ENCODE measurements at regions not wholly inside any gene's neighbourhood (a gene's known extent, or its start where the extent isn't known, plus 50 kb on each side); places are given as distances from the start of the nearest gene placed in this dataset.
A peak's percentile ranks its signal among the peaks of the same experiment; 100 is the strongest.
"Not testable (repeated sequence)": the region's sequence is repeated elsewhere in the genome, so short reads cannot be mapped to it uniquely, and the experiment has no call there.

GRCh38 chr3:124057420-124057819 is 65.5 kb upstream of the ROPN1 start:
- DNase-seq (ENCODE audit: low read depth): no peak
- H3K4me3 ChIP-seq (ENCODE audit: low read depth, low read length): no peak overlapping the region
- TF ChIP-seq, protein P1, sequence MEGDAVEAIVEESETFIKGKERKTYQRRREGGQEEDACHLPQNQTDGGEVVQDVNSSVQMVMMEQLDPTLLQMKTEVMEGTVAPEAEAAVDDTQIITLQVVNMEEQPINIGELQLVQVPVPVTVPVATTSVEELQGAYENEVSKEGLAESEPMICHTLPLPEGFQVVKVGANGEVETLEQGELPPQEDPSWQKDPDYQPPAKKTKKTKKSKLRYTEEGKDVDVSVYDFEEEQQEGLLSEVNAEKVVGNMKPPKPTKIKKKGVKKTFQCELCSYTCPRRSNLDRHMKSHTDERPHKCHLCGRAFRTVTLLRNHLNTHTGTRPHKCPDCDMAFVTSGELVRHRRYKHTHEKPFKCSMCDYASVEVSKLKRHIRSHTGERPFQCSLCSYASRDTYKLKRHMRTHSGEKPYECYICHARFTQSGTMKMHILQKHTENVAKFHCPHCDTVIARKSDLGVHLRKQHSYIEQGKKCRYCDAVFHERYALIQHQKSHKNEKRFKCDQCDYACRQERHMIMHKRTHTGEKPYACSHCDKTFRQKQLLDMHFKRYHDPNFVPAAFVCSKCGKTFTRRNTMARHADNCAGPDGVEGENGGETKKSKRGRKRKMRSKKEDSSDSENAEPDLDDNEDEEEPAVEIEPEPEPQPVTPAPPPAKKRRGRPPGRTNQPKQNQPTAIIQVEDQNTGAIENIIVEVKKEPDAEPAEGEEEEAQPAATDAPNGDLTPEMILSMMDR (IDR thresholded peaks at IDR 0.05; ENCODE audit: insufficient read depth, low read depth, low read length): no peak

- H3K4me3 ChIP-seq (ENCODE audit: low read depth, low read length): no peak overlapping the region
- no peak for DNase-seq (ENCODE audit: low read depth)
- TF ChIP-seq, protein P1 (IDR thresholded peaks at IDR 0.05; ENCODE audit: insufficient read depth, low read depth, low read length): no peak
Observed at GRCh38 chr3:124059580-124059979, 67.7 kb upstream of the ROPN1 start.

DNA sequence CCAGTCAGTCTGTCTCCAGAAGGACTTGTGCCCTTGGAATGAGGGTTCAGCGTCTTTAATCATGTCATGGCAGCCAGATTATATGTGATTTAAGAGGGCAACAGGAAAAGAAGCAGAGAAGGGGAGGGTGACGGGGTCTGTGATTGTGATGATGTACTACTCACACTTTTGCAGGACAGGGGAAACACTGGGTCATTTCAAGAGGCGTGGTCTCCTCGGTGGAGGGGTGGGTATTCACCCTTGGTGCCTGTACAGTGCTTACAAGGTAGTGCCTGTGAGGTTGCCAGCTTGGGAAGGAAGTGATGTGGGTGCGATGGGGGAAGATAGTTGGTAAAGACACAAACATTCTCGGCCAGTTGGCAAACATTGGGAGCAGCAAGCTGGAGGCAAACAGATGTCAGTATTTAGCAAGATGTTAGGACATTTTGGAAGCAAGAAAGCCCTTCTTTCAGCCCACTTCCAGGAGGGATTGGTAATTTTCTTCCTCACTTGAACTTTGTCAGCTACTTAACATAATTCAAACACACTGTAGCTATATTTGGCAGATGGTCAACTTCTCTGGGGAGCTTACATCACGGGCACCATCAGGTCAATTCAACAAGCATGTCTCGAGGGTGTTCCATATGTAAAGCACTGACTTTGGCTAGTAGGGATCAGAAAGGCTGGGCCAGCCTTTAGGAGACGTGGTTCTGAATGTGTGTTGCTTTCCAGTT is 71.4 kb upstream of the ROPN1 start:
- no peak overlapping the region for H3K4me3 ChIP-seq (ENCODE audit: low read depth, low read length)
- peak; percentile 38 for DNase-seq (ENCODE audit: low read depth)
- TF ChIP-seq, protein P1 (IDR thresholded peaks at IDR 0.05; ENCODE audit: insufficient read depth, low read depth, low read length): no peak

GRCh38 chr3:124064050-124064449 is 72.1 kb upstream of the ROPN1 start:
- TF ChIP-seq, protein P1 (IDR thresholded peaks at IDR 0.05; ENCODE audit: insufficient read depth, low read depth, low read length): no peak
- H3K4me3 ChIP-seq (ENCODE audit: low read depth, low read length): no peak overlapping the region
- DNase-seq (ENCODE audit: low read depth): no peak

GRCh38 chr3:124066543-124066942 is 74.6 kb upstream of the ROPN1 start:
- not testable (repeated sequence) for H3K4me3 ChIP-seq (ENCODE audit: low read depth, low read length); DNase-seq (ENCODE audit: low read depth)

GRCh38 chr3:124069706-124070105 is 77.8 kb upstream of the ROPN1 start:
- DNase-seq (ENCODE audit: low read depth): peak; percentile 64
- not testable (repeated sequence) for H3K4me3 ChIP-seq (ENCODE audit: low read depth, low read length)

- DNase-seq (ENCODE audit: low read depth): not testable (repeated sequence)
Observed at GRCh38 chr3:124075090-124075489, 83.2 kb upstream of the ROPN1 start.

DNA sequence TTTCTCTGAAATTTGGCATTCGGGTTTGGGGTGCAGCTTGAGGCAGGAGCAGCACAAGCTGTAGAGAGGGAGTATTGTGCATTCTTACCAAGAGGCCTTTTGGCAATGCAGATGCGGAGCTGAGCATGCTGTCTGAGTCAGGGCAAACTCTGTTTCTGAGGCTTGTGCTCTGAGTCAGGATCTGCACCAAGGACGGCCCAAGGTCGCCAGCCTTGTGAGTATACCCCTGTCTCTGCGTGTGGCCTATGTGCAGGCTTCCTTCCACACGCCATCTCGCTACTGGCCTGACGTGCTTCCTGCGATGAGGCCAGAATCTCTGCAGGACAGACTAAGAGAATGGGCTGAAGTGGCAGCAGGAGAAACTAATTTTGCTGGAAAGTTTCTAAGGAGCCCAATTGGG is 83.8 kb upstream of the ROPN1 start:
- no peak for DNase-seq (ENCODE audit: low read depth)
- no peak overlapping the region for H3K4me3 ChIP-seq (ENCODE audit: low read depth, low read length)
- TF ChIP-seq, protein P1 (IDR thresholded peaks at IDR 0.05; ENCODE audit: insufficient read depth, low read depth, low read length): no peak

More at GRCh38 chr3:124075090-124075489, 83.2 kb upstream of the ROPN1 start:
- not testable (repeated sequence) for H3K4me3 ChIP-seq (ENCODE audit: low read depth, low read length)
